Renal pelvis (tissue), 1 donor: ENCODE measurements at regions not wholly inside any gene's neighbourhood (a gene's known extent, or its start where the extent isn't known, plus 50 kb on each side); places are given as distances from the start of the nearest gene placed in this dataset.
A peak's percentile ranks its signal among the peaks of the same experiment; 100 is the strongest.

ENCODE experiments used
- DNase-seq: peaks from one replicate; pipeline ENCODE4 v3.0.0-alpha.2; 2013

DNA sequence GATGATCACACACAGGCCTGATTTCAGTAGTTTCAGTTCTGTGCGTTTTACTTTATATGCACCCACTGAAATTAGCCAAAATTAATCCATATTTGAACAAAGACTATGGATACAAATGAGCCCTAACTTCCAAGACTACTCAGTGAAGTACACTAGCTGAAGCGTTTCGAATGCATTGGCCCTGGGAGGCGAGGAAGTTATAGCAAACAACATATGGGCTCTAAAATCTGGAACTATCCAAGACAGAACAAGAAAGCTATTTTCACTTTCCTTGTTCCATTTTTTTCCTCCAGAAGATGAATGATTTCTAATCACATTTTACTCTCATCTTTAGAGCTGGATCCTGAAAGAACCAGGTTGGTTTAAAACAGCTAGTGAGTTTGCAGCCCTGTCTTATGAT is 399.4 kb upstream of the HNRNPA3 start:
- DNase-seq: no peak

DNA sequence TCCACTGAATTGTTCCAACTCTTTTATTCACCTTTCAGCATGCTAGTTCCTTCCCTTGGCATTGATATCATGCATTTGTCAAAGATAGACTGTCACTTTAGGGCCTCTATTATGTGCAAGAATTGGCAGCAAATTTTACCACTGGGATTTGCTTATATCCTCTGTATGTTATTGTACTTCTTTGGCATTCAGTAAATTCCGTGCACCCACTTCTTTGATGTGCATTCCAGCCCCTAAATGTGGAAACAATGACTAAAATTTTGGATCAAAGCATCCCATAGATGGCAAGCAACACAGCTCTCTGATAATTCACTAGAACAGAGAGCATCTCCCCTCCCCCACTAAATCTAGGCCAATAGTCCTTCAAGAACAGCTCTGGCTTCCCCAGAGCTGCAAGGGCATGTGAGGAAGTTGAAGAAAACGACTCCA is 399.0 kb upstream of the HNRNPA3 start:
- no peak for DNase-seq

DNA sequence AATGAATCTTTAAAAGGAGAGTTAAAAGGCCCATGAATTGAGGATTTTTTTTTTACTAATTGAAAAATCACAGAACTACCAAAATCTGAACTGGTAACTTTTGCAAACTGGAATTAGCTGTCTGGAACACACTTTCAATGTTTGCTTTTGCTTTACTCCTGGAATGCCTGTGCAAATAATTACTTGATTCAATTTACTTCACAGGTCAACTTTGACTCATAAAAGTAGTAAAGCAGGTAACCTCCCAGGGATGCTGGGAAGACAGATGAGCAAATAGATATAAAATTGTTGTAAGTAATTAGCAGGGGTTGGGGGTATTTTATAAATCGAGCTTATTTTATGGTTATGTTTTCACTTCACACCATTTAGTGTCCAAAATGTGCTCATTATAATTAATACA is 398.3 kb upstream of the HNRNPA3 start:
- DNase-seq: no peak

DNA sequence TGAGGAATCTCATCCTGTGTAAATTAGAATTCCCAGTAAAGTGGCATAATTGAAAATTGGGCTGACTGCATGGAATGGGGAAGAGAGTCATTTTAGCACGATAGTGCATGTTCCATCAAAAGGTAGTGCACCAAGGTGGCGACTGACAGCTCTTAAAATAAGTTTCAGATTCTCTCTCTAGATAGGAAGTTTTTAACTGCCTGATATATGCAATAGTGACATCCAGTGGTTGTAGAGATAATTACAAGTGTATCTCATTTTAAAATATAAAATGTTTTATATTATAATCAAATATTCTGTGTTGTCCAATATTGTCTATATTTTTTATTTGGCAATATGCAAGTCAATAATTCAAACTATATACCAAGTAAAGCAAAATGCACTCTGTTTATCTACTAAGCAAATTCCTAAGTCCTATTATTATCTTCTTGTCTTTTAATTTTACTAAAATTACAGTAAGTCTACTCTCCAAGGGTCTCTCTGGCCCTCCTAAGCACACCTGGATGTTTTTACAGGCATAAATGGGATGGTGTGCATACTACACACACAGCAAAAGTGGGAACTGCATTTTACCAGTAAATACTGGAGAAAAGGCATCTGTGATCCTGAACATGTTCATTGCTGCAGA is 397.7 kb upstream of the HNRNPA3 start:
- DNase-seq: no peak

DNA sequence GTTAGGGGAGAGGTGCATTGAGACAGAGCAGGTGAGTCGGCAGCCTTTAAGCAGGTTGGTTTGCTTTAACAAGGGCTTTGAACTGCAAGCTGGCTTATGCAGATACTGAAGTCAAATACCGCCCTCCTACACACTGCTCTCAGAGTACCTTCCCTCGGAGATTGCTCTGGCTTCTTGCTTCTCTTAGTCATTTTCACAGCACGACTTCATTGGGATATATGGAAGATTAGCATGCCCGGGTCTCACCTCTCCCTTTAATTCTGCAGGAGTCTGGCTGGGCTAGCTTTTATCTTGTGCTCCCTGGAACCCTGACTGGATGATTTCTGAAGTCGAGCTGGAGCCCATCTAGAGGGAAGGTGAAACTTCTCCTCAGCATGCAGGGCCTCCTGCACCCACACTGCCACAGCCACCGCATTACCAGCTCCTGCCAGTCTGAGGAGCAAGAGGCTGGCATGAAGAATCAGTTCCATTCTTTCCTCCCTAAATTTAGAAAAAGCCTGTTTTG is 395.5 kb upstream of the HNRNPA3 start:
- no peak for DNase-seq

DNA sequence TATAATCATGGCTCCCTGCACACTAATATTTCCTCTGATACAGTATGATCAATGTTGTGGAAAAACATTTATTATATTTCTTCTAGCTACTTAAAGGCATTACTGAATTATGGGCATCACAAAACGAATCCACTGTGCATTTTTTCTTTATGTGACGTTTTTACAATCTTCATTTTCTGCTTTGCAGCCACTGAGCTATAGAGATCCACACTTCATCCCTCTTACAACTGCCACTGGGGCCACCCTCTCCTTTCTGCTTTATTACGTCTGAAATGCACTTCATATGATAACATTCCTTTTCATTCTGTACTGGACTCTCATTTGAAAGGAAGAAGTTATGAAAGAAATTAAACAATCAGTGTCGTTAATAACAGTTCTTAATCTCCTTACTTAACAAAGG is 394.5 kb upstream of the HNRNPA3 start:
- DNase-seq: no peak

DNA sequence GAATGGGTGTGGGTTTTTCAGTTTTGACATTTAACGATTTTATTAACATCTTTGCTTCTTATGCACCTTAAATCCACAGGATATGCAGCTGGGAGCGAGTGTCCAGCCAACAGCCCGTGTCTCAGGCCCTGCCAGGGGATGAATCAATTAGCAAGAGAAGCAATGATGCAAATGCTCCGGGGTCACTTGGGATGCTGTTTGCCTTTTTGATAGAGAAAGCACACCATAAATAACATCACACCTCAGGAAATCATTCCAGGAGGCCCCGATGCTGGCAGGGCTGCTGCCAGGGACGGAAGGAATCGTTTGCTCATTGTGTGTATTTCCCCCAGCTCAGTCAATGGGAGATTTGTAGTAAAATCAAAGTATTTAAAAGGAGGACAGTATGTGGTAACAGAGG is 394.0 kb upstream of the HNRNPA3 start:
- peak; percentile 35 for DNase-seq

DNA sequence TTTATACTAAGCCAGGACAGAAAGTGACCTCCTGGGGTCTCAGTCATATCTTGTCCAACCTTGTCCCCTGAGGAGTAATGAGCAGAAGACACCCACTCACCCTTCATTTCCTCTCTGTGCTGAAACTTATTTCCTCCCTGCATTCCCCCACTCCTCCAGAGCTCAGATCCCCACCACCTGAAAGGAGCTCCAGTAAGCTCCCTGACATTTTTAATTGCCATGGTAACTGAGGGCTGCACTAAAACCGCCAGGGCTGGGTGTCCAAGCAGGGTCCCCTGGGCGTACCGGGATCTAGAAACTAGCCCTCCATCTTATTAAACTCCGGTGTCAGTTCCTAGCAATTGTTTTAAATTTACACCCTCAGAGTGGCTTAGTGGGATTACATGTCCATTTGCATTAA is 393.3 kb upstream of the HNRNPA3 start:
- DNase-seq: no peak

DNA sequence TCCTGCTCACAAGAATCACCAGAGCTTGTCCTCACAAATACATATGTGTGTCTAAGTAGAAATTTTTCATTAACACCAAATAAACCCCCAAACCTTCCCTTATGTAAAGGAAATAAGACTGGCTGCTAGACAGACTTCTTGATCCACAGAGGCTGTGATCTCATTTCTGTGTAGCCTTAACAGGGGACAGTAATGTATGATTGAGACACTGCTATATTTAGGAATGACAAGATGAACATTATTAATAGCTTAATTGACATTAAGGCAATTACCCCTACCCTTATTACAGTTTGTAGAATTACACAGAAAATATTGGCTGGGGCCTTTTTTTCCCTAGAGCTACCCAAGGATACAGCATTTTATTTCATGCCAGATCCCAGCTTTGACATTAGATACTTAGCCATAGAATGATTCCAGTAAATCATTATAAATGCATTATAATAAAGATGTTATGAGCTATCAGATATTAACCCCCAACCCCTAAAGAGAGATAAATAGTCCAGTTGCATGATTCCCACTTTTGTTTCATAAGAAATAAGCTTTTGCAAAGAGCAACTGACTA is 392.1 kb upstream of the HNRNPA3 start:
- DNase-seq: no peak

DNA sequence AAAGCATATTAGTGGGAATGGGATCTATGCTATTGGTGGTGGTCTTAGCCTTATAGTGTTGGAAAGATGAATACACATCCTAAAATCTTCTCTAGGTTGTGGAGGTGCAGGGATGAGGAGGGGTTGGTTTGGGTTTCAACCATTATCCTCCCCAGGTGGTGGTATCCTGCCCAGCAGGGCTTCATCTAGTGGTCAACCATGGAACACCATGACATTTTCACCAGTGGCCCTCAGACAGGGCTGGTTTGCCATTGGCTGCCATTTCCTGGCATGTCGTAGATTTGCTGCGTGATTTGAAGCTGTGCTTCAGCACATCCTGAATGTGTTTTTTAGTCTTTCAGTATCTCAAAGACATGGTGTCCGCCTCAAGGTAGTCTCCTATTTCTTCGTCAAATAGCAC is 391.2 kb upstream of the HNRNPA3 start:
- no peak for DNase-seq

DNA sequence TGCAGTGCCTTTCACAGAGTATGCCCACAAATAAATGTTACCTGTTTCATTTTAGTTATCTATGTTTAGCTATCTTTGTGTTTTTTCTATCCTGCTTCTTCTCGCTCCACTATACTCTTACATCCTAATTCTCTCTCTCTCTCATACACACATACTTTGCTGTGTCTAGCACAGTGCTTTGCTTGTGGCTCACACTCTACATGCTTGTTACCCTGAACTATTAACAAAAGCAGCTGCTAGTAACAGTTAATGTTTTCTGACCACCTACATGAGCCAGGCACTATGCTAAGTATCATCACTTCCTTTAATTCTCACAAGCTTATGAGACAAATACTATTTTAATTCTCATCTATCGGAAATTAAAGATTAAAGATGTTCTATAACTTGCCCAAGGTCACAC is 390.5 kb upstream of the HNRNPA3 start:
- DNase-seq: no peak

DNA sequence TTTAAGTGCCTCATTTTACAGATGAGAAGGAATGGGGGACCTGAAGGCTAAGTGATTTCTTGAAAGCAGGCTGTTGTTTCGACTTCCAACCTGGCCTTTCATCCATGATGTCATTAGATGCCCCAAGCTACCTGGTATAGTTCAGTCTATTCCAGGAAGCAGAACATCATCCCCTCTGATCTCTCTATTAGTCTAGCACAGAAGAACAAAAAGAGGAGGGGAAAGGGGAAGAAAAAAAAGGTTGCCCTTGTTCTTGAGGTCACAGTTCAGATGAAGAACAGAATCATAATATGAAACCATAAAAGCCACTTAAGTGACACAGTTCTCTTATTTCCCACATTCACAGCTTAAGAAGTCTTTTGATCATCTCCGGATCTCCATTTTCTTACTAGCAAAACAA is 386.2 kb upstream of the HNRNPA3 start:
- DNase-seq: no peak

DNA sequence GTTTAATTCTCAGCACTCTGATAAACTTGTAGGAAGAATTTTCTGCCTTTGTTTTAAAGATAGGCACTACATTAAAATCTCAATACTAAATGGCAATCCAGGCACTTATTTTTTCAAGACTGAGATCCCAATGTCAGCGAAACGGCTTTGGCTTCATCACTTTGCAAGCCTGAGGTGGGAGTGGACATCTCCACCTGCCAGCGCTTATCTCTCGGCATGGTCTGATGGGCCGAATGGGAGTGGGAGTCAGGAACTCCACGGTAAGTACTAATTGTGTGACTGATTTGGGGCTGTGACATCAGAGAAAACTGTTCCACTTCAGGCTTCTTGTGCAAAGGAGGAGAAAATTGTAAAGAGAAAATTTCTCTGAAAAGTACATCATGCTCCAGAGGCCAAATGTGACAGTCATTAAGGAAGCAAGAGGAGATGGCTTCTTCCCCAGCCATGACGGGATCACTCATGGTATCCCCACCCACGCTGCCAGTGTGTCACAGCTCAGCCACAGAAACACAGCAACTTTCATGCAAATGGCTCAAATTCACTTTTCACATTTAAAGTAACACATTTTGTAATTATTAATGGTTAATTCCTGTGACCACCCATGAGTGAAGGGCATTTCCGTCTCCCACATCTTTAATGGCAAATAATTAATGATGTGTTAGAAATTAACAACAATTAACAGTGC is 385.5 kb upstream of the HNRNPA3 start:
- DNase-seq: peak; percentile 65

DNA sequence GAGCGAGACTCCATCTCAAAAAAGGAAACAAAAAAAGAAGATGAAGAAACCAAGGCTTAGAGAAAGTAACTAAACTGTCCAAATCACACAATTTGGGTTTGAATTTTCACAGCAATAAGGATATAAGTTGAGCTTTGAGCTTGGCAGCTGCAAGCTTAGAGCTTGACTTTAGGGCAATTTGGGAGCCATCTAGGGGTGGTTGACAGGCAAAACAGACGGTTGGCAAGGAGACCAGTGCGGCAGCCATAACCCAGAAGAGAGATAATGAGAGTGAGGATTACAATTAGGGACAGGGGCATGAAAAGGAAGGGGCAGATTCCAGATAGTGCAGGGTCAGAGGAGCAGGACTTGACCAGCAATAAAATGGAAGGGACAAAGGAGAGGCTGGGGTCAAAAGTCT is 382.2 kb upstream of the HNRNPA3 start:
- DNase-seq: no peak

DNA sequence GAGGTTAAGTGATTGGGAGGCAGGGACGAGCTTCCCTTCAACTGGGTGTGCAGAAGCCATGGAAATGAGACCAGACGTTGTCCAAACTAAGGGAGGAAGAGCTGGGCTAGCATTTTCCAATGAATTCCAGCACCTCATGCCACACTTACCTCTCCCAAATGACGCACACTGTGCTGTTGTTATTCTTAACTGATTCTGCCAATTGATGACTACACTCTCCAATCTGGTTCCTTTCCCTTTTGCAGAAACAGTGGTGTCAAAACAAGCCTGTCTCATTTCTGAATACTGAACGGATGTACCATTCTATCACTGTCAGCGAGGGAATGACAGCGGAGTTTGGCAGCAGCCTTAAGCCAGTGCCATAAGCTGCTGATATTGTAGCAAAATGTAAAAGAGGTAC is 380.5 kb upstream of the HNRNPA3 start:
- DNase-seq: no peak

DNA sequence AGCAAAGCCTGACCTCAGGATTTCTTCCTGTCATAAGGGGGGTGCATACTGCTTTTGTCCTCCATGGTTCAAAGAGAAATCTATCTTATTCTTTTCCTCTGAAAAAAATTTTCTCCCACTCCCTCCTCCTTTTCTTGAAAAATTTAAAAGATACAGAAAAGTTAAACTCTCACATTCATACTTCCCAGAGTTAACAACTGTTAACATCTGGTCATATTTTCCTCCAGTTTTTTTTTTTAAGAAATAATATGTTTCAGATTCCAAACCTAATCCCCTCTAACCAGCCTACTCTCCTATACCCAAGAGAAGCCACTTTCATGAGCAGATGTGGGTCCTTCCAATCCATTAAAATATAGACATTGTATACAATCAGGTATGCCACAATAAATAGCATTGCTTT is 378.9 kb upstream of the HNRNPA3 start:
- no peak for DNase-seq

DNA sequence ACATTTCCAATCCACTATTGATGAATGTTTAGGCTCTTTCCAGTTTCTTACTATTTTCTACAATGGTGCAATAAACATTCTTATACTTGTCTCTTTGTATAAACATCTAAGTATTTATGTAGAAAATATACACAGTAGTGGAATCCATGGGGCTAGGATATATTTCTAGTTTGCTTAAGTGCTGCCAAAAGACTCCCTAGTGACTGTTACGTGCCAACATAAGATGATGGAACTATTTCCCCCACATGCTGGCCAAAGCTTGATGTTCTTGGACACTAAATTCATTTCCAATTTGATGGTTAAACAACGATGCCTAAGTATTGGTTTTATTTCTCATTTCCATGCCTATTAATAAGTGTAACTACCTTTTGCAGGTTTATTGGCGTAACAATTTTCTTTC is 378.4 kb upstream of the HNRNPA3 start:
- DNase-seq: no peak

DNA sequence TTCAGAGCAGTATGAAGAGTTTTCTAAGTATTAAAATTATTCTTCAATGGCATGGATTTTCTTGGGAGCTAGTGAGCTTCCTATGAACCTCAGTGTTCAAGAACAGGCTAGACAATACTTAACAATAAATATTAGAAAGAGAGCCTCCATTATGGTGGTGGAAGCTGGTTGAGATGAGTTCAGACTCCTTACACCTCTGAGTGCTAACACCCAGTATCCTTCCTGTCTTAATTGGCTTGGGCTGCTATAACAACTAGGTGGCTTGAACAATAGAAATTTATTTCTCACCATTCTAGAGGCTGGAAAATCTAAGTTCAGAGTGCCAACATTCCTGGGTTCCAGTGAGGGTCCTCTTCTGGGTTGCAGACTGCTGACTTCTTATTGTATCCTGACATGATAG is 369.4 kb upstream of the HNRNPA3 start:
- DNase-seq: no peak

DNA sequence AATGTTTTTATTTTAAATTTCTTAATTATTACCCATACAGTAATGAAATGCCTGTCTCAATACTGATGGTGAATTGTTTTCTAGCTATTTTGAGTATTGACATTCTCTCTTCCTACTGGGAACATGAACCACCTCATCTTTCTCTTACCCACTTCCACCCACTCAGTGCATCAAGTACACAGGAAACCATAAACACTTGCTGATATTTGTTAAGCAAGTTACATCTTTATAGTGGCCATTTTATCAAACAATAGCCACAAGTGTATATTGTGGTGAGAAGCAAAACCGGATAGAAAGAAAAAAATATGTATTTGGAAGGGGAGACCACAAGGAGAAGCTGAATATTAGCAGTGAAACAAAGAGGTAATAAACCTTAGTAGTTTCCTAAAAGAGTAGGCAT is 368.1 kb upstream of the HNRNPA3 start:
- DNase-seq: no peak

DNA sequence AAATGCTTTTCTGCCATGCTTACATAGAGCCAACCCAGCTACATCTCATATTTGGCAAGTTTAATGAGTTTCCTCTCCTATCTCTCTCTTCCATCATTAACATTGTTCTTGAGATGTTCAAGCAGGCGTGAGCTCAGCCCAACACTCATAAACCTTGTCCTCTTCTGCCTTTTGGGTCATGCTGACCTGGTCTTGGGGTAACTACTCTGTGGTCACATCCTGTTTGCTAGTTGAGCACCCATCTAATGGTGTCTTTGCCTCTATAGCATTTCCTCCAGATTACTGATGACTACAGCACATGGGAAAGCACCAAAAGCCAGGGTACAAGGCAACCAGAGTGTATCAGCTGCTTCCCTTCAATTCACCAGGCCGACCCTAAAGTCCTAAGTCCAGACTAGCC is 366.9 kb upstream of the HNRNPA3 start:
- no peak for DNase-seq

DNA sequence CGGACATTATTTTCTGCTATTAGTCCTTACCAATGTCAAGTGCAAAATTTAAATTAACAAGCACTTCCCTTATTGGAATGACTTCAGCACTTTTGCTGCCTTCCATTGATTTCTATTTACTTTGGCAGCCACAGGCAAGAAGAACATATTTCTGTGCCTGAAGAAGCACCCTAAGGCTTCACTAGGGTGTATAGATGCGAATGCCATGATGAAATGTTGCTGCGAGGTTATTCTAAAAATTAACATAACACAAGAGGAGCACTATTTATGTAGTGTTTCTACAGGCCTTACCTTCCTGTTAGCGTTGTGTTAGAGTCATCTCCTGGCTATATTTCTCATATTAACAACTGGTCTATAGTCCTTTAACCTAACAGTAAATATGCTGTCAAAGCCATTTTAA is 365.0 kb upstream of the HNRNPA3 start:
- no peak for DNase-seq

DNA sequence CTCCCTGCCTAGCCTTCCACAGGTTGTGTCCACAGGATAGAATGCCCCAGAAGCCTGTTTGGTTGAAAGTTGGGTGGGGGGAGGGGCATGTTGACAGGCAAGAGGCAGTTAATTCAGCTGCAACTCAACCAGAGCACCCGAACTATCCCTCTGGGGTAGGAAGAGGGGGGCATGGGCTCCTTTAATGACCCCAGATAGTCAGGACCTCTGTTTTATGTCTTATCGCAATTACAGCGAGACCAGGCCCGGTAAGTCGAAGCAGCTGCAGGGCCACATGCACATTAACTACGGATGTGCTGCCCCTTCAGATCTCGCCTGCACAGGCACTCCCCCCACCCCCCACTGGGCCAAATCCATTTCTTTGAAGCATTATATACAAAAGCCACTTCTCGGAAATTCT is 363.8 kb upstream of the HNRNPA3 start:
- DNase-seq: no peak

DNA sequence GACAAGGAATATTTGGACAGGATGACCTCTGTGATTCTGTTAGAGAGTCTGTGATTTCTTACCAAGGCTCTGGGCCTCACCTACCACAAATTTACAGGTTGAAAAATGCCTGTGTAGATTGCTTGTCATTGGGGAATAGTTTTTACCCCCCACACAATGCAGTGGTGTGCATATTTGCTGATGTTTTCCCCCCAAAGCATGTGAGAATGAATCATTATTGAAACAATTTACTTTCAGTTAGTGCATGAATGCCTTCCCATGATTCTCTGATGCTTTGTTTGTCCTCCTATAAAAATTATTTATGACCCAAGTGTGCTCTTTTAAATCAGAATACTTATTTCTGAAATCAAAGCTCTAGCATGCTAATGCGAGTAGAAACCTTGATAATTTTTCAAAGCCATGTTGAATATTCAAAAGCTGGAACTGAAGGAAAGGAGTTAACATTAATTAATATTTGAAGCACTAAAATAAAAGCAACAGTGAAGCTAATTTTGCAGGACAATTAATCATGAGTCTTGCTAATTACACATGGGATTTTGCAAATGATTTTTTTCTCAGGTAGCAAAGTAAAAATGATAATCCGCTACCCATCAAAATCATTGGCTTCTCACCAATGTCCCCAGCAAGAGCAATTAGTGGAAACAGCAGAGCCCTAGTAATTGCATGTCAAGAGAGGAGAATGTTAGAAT is 361.2 kb upstream of the HNRNPA3 start:
- DNase-seq: peak; percentile 36
